DND-41 (cell line): ENCODE measurements at regions not wholly inside any gene's neighbourhood (a gene's known extent, or its start where the extent isn't known, plus 50 kb on each side); places are given as distances from the start of the nearest gene placed in this dataset.

Experiments used
- CTCF ChIP-seq: IDR thresholded peaks from 2 replicates; pipeline ENCODE4 v1.5.1; 2012; ENCODE audit warnings: borderline replicate concordance, low read length, moderate library complexity, mild to moderate bottlenecking; ENCODE audit not compliant: poor library complexity, severe bottlenecking; ENCODE audit errors: extremely low read depth
- EZH2 ChIP-seq: IDR thresholded peaks from 3 replicates; pipeline ENCODE4 v1.6.1; 2012; ENCODE audit warnings: borderline replicate concordance, low read depth, mild to moderate bottlenecking, moderate library complexity, low read length, inconsistent platforms; ENCODE audit not compliant: severe bottlenecking

- no peak for TF ChIP-seq CTCF
- TF ChIP-seq EZH2 = no peak
Observed at GRCh38 chr6:119633461-119633860, 283.9 kb upstream of the MAN1A1 start.
